ENCODE measurements at regions not wholly inside any gene's neighbourhood (a gene's known extent, or its start where the extent isn't known, plus 50 kb on each side); places are given as distances from the start of the nearest gene placed in this dataset.

DNA sequence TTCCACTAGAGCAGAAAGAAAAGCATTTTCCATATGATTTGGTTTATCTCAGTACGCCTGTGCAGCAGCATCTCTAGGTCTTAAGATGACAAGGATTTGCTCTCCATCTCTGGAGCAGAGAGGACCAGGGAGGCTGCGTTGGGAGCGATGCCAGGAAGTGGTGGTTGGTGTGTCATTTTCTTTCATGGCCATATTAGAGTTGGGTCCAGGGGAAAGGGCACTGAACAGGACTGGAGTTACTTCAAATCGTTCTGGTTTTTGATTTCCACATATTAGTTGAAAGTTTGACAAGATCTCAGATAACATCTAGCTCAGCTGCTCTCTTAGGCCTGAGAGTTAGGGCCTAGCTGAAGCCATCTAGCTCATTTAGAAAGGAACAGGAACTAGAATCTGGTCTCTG lies 157.7 kb downstream of the ADAMTS15 start:
- TF ChIP-seq POLR2A (IDR thresholded peaks at IDR 0.05) (no peak), EP300 (IDR thresholded peaks at IDR 0.05) (no peak), POLR2AphosphoS5 (IDR thresholded peaks at IDR 0.05) (no peak)
- TF ChIP-seq, protein P1, sequence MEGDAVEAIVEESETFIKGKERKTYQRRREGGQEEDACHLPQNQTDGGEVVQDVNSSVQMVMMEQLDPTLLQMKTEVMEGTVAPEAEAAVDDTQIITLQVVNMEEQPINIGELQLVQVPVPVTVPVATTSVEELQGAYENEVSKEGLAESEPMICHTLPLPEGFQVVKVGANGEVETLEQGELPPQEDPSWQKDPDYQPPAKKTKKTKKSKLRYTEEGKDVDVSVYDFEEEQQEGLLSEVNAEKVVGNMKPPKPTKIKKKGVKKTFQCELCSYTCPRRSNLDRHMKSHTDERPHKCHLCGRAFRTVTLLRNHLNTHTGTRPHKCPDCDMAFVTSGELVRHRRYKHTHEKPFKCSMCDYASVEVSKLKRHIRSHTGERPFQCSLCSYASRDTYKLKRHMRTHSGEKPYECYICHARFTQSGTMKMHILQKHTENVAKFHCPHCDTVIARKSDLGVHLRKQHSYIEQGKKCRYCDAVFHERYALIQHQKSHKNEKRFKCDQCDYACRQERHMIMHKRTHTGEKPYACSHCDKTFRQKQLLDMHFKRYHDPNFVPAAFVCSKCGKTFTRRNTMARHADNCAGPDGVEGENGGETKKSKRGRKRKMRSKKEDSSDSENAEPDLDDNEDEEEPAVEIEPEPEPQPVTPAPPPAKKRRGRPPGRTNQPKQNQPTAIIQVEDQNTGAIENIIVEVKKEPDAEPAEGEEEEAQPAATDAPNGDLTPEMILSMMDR (IDR thresholded peaks at IDR 0.05) = no peak
- no peaks in the 10 kb centered on the region for H3K9me3 ChIP-seq
- no peaks in the 10 kb centered on the region for H3K27me3 ChIP-seq
- H3K4me3 ChIP-seq = no peak overlapping the region
- H3K4me1 ChIP-seq = peaks cover 4 to 65% (median 22%) of the 10 kb centered on the region in 3 donors
- WGBS, 2 donors (ENCODE audit: low coverage in 1 of 2) = 40 to 90% methylated on average over 1 to 4 of the region's 4 CpGs
- no peaks in the 10 kb centered on the region for H3K36me3 ChIP-seq
- no peak for ATAC-seq
- peak overlapping the region in 3 of 4 donors; percentile 56 to 79 (median 77) for H3K27ac ChIP-seq

GRCh38 chr11:130606781-130607511 lies 158.5 kb downstream of the ADAMTS15 start:
- Histone ChIP-seq H3K9me3 (no peaks in the 10 kb centered on the region), H3K27me3 (no peaks in the 10 kb centered on the region), H3K4me1 (peaks cover 4 to 58% (median 19%) of the 10 kb centered on the region in 3 donors), H3K27ac (peak overlapping the region in 3 of 4 donors; percentile 56 to 79 (median 77)), H3K4me3 (no peak overlapping the region), H3K36me3 (no peaks in the 10 kb centered on the region)
- WGBS, 2 donors (ENCODE audit: low coverage in 1 of 2) = 57 to 60% methylated on average over 1 to 7 of the region's 10 CpGs
- no peak for ATAC-seq
- TF ChIP-seq POLR2A (IDR thresholded peaks at IDR 0.05) = no peak
- TF ChIP-seq, protein P1 (IDR thresholded peaks at IDR 0.05) = no peak
- no peak for TF ChIP-seq POLR2AphosphoS5 (IDR thresholded peaks at IDR 0.05)
- no peak for TF ChIP-seq EP300 (IDR thresholded peaks at IDR 0.05)

- Histone ChIP-seq H3K4me1 (peaks cover 4 to 55% (median 23%) of the 10 kb centered on the region in 3 donors), H3K27ac (peak overlapping the region in 3 of 4 donors; percentile 56 to 79 (median 77)), H3K9me3 (no peaks in the 10 kb centered on the region), H3K4me3 (no peak overlapping the region), H3K27me3 (no peaks in the 10 kb centered on the region), H3K36me3 (no peaks in the 10 kb centered on the region)
- ATAC-seq = no peak
- no peak for TF ChIP-seq POLR2AphosphoS5 (IDR thresholded peaks at IDR 0.05)
- 52 to 100% methylated on average over 1 to 2 of the region's 8 CpGs for WGBS, 2 donors (ENCODE audit: low coverage in 1 of 2)
Observed at GRCh38 chr11:130608287-130608686, 159.8 kb downstream of the ADAMTS15 start.

DNA sequence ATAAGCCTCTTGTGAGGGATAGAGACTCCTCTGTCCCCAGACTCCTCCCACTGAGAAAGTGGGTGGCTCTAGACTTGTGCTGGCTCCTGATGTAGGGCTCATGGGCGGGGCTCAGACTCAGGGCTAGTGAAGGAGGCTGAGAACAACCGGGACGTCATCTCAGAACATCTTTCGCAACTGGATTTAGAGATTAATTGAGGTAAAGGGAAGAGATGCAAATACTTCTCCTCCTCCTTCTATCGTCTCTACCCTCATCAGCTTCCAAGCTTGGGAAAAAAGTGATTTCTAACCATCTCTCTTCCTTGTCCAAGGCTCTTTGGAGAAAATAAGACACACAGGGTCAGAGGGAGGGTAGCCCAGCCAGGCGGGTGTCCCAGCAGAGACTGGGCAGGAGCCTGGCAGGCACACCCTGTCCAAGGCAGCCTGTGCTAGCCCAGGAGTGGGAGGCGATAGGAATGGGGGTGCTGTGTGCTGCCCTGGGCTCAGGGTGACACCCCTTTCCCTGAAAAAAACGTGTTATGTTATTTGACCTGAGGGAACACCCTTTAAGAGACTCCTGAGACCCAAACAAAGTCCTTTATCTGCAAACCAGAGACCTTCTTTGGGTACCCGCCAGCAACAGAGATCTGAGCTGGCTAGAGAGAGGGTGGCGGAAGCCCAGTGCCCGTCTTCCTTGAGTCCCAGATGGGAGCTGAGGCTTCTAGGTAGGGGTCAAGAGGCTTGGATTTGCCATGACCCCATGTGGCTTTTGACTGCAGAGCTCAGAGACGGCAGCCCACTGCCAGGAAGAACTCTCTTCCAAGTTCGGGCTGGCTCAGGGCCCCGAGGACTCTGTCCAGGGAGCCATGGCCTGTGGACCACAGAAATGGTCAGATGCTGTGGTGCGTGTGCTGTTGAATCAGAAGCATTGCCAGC lies 160.9 kb downstream of the ADAMTS15 start:
- 61 to 82% methylated on average over 3 to 12 of the region's 15 CpGs for WGBS, 2 donors (ENCODE audit: low coverage in 1 of 2)
- TF ChIP-seq POLR2A (IDR thresholded peaks at IDR 0.05) (no peak), POLR2AphosphoS5 (IDR thresholded peaks at IDR 0.05) (peak; percentile 59), EP300 (IDR thresholded peaks at IDR 0.05) (peak; percentile 34)
- Histone ChIP-seq H3K36me3 (no peaks in the 10 kb centered on the region), H3K9me3 (no peaks in the 10 kb centered on the region), H3K27ac (peak overlapping the region; percentile 10 to 79 (median 75)), H3K4me1 (peaks cover 4 to 53% (median 23%) of the 10 kb centered on the region in 3 donors), H3K4me3 (no peak overlapping the region), H3K27me3 (no peaks in the 10 kb centered on the region)
- ATAC-seq = peak; percentile 89

DNA sequence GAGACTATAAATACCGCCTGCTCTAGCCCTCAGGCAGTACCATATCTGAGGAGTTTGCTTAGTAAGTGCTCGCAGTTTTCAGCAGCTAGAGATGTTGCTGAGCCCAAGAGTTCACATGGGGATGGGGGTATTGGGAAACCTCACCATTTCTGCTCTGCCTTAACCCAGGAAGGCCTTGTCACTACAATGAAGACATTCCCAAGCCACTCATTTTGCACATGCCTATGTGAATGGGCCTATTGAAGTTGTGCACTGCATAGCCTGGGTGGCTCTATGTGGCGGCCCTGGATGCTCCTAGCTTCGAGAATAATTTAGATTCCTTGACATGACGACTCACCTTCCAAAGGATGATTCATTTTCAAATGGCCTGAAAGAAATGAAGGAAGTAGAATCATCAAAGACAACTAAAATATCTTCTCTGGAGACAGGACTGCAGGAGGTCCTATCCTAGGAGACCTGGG lies 163.4 kb downstream of the ADAMTS15 start:
- Histone ChIP-seq H3K9me3 (no peaks in the 10 kb centered on the region), H3K36me3 (no peaks in the 10 kb centered on the region), H3K27me3 (no peaks in the 10 kb centered on the region), H3K27ac (peak overlapping the region in 2 of 4 donors; percentile 60 to 77), H3K4me3 (no peak overlapping the region), H3K4me1 (peaks cover 4 to 49% (median 21%) of the 10 kb centered on the region in 3 donors)
- 43 to 100% methylated on average over 3 to 5 of the region's 5 CpGs for WGBS, 2 donors (ENCODE audit: low coverage in 1 of 2)
- no peak for ATAC-seq
- TF ChIP-seq, protein P1 (IDR thresholded peaks at IDR 0.05) = no peak
